ENCODE measurements at regions not wholly inside any gene's neighbourhood (a gene's known extent, or its start where the extent isn't known, plus 50 kb on each side); places are given as distances from the start of the nearest gene placed in this dataset.

DNA sequence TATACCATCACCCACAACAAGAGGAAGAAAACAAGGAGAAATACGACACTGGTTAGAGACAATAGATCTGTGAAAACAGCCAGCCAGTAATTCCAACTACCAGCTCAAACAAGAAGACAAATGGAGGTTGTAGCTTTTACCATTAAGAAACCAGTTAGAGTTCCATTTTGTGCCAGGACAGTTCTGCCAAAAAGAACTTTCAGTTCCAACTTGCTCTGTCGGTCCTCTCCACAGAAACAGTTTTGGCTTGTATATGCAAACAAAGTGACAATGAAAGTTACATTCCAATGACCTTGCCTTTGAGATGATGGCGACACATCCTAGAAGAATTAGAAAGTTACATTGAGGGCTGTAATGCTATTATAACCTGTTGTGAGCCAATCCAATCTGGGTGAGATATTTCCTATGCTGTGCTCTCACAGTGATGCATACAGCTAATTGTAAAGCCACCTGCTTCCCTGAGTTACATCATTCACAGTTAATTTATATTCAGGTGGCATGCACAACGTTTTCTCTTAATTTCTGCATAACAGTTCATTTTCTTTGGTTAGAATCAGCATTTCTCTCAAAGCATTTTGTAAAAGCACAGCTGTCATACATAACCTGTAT is 1378.4 kb upstream of the PIK3C3 start:
- TF ChIP-seq, protein P1, sequence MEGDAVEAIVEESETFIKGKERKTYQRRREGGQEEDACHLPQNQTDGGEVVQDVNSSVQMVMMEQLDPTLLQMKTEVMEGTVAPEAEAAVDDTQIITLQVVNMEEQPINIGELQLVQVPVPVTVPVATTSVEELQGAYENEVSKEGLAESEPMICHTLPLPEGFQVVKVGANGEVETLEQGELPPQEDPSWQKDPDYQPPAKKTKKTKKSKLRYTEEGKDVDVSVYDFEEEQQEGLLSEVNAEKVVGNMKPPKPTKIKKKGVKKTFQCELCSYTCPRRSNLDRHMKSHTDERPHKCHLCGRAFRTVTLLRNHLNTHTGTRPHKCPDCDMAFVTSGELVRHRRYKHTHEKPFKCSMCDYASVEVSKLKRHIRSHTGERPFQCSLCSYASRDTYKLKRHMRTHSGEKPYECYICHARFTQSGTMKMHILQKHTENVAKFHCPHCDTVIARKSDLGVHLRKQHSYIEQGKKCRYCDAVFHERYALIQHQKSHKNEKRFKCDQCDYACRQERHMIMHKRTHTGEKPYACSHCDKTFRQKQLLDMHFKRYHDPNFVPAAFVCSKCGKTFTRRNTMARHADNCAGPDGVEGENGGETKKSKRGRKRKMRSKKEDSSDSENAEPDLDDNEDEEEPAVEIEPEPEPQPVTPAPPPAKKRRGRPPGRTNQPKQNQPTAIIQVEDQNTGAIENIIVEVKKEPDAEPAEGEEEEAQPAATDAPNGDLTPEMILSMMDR (conservative IDR thresholded peaks at IDR 0.05; ENCODE audit: low read depth, low read length): no peak
- Histone ChIP-seq H3K4me1 (ENCODE audit: low read depth, poor library complexity, severe bottlenecking) (no peaks in the 10 kb centered on the region), H3K27me3 (ENCODE audit: insufficient read depth, low read depth) (no peaks in the 10 kb centered on the region), H2AFZ (ENCODE audit: low read depth) (no peak overlapping the region), H3K27ac (no peak overlapping the region), H3K9ac (no peak overlapping the region), H3K36me3 (ENCODE audit: insufficient read depth) (no peaks in the 10 kb centered on the region), H4K20me1 (ENCODE audit: insufficient read depth) (no peaks in the 10 kb centered on the region), H3K4me2 (no peak overlapping the region), H3K79me2 (ENCODE audit: insufficient read depth, low read depth) (no peaks in the 10 kb centered on the region), H3K4me3 (IDR thresholded peaks at IDR 0.05; ENCODE audit: insufficient read depth, low read depth, low read length) (no peak overlapping the region)

DNA sequence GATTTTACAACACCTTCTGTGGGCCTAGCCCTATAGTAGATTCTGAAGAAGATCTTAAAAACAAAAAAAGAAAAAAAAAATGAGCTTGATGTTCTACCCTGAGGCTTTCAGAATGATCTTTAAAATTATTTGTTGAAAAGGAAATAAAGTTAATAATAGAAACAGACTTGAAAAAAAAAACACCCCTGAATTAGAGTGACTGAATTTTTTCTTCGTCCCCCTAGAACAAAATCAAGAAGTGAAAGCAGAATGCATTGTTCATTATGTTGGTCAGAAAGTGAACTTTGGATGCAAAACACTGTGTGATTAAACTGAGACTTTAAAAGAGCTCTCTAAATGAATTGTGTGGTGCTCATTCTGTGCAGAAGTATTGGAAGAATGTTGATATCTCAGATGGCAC is 1384.4 kb upstream of the PIK3C3 start:
- Histone ChIP-seq H3K36me3 (ENCODE audit: insufficient read depth) (no peaks in the 10 kb centered on the region), H3K79me2 (ENCODE audit: insufficient read depth, low read depth) (no peaks in the 10 kb centered on the region), H4K20me1 (ENCODE audit: insufficient read depth) (no peaks in the 10 kb centered on the region), H3K4me2 (no peak overlapping the region), H3K27ac (no peak overlapping the region), H3K27me3 (ENCODE audit: insufficient read depth, low read depth) (no peaks in the 10 kb centered on the region), H3K4me3 (IDR thresholded peaks at IDR 0.05; ENCODE audit: insufficient read depth, low read depth, low read length) (no peak overlapping the region), H3K9ac (no peak overlapping the region), H2AFZ (ENCODE audit: low read depth) (no peak overlapping the region), H3K4me1 (ENCODE audit: low read depth, poor library complexity, severe bottlenecking) (no peaks in the 10 kb centered on the region)
- TF ChIP-seq, protein P1 (conservative IDR thresholded peaks at IDR 0.05; ENCODE audit: low read depth, low read length): no peak

- Histone ChIP-seq H3K36me3 (ENCODE audit: insufficient read depth) (no peaks in the 10 kb centered on the region), H3K27ac (no peak overlapping the region), H3K79me2 (ENCODE audit: insufficient read depth, low read depth) (no peaks in the 10 kb centered on the region), H3K4me2 (no peak overlapping the region), H3K4me3 (IDR thresholded peaks at IDR 0.05; ENCODE audit: insufficient read depth, low read depth, low read length) (no peak overlapping the region), H3K9ac (no peak overlapping the region), H2AFZ (ENCODE audit: low read depth) (no peak overlapping the region), H3K27me3 (ENCODE audit: insufficient read depth, low read depth) (no peaks in the 10 kb centered on the region), H4K20me1 (ENCODE audit: insufficient read depth) (no peaks in the 10 kb centered on the region), H3K4me1 (ENCODE audit: low read depth, poor library complexity, severe bottlenecking) (no peaks in the 10 kb centered on the region)
- TF ChIP-seq, protein P1 (conservative IDR thresholded peaks at IDR 0.05; ENCODE audit: low read depth, low read length): no peak
Measured at GRCh38 chr18:40569605-40570004, 1385.4 kb upstream of the PIK3C3 start.

DNA sequence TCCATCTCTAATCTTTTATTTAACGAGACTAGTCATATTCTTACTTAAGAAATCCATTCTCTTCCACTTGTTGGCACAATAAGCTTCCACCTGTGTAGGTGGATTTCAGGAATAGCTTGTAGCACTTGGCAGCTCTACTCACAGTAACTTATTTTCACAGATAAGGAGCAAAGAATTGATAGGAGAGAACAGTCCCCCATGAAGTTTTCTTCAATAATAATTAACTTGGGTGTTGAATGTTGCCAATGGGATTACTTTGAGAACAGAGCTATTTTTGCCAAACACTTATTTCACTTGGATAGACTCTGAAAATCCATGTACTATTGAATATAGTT is 1388.6 kb upstream of the PIK3C3 start:
- TF ChIP-seq, protein P1 (conservative IDR thresholded peaks at IDR 0.05; ENCODE audit: low read depth, low read length): no peak
- Histone ChIP-seq H3K27me3 (ENCODE audit: insufficient read depth, low read depth) (no peaks in the 10 kb centered on the region), H3K9ac (no peak overlapping the region), H3K4me3 (IDR thresholded peaks at IDR 0.05; ENCODE audit: insufficient read depth, low read depth, low read length) (no peak overlapping the region), H3K36me3 (ENCODE audit: insufficient read depth) (no peaks in the 10 kb centered on the region), H3K4me1 (ENCODE audit: low read depth, poor library complexity, severe bottlenecking) (no peaks in the 10 kb centered on the region), H2AFZ (ENCODE audit: low read depth) (no peak overlapping the region), H3K4me2 (no peak overlapping the region), H4K20me1 (ENCODE audit: insufficient read depth) (no peaks in the 10 kb centered on the region), H3K27ac (no peak overlapping the region), H3K79me2 (ENCODE audit: insufficient read depth, low read depth) (no peaks in the 10 kb centered on the region)
